HEK293 (cell line): ENCODE measurements at regions not wholly inside any gene's neighbourhood (a gene's known extent, or its start where the extent isn't known, plus 50 kb on each side); places are given as distances from the start of the nearest gene placed in this dataset.

ENCODE experiments used
- CTCF ChIP-seq: fragments of 450-650 bp; formaldehyde crosslinking; IDR thresholded peaks from 2 replicates; pipeline ENCODE4 v1.5.1; 2016; ENCODE audit warnings: missing biosample characterization, missing genetic modification characterization
- REST ChIP-seq: fragments of 450-650 bp; formaldehyde crosslinking; IDR thresholded peaks from 2 replicates; pipeline ENCODE4 v1.5.1; 2016; ENCODE audit warnings: missing biosample characterization, missing genetic modification characterization
- TRIM28 ChIP-seq: IDR thresholded peaks from 2 replicates; pipeline ENCODE4 v1.6.1; 2011; ENCODE audit warnings: low read length, control low read depth, borderline replicate concordance
- ZBTB6 ChIP-seq: fragments of 450-650 bp; formaldehyde crosslinking; IDR thresholded peaks from 2 replicates; pipeline ENCODE4 v1.5.1; 2017; ENCODE audit warnings: missing biosample characterization, missing genetic modification characterization
- ZNF121 ChIP-seq: fragments of 450-650 bp; formaldehyde crosslinking; IDR thresholded peaks from 2 replicates; pipeline ENCODE4 v1.5.1; 2016; ENCODE audit warnings: missing biosample characterization, missing genetic modification characterization
- ZNF138 ChIP-seq: fragments of 450-650 bp; formaldehyde crosslinking; IDR thresholded peaks from 2 replicates; pipeline ENCODE4 v1.5.1; 2016; ENCODE audit warnings: missing biosample characterization, missing genetic modification characterization, borderline replicate concordance
- ZNF274 ChIP-seq, 2 experiments: fragments of 200-500 bp in 1 of 2; fragments of 450-650 bp in 1 of 2; sonication (Bioruptor generic) in 1 of 2; formaldehyde crosslinking in 1 of 2; IDR thresholded peaks; 2 replicates each; pipeline versions ENCODE4 v1.5.1 to v1.6.1; 2014 to 2016; ENCODE audit warnings: borderline replicate concordance in 1 of 2, inconsistent platforms in 1 of 2, low read length in 1 of 2, missing biosample characterization in 1 of 2, missing genetic modification characterization in 1 of 2
- ZNF311 ChIP-seq: fragments of 450-650 bp; formaldehyde crosslinking; IDR thresholded peaks from 2 replicates; pipeline ENCODE4 v1.5.1; 2017; ENCODE audit warnings: missing biosample characterization, missing genetic modification characterization, borderline replicate concordance
- ZNF404 ChIP-seq: fragments of 450-650 bp; formaldehyde crosslinking; IDR thresholded peaks from 2 replicates; pipeline ENCODE4 v1.5.1; 2017; ENCODE audit warnings: missing biosample characterization, missing genetic modification characterization
- ZNF416 ChIP-seq: fragments of 450-650 bp; formaldehyde crosslinking; IDR thresholded peaks from 2 replicates; pipeline ENCODE4 v1.5.1; 2016; ENCODE audit warnings: missing biosample characterization, missing genetic modification characterization
- ZNF560 ChIP-seq: fragments of 450-650 bp; formaldehyde crosslinking; IDR thresholded peaks from 2 replicates; pipeline ENCODE4 v1.5.1; 2017; ENCODE audit warnings: missing biosample characterization, missing genetic modification characterization, borderline replicate concordance
- ZNF600 ChIP-seq: fragments of 450-650 bp; formaldehyde crosslinking; IDR thresholded peaks from 2 replicates; pipeline ENCODE4 v1.5.1; 2016; ENCODE audit warnings: missing biosample characterization, missing genetic modification characterization
- ZNF792 ChIP-seq: fragments of 450-650 bp; formaldehyde crosslinking; IDR thresholded peaks from 2 replicates; pipeline ENCODE4 v1.5.1; 2016; ENCODE audit warnings: missing biosample characterization, missing genetic modification characterization

GRCh38 chr21:41670056-41670805, 96.6 kb downstream of the RIPK4 start:
- TF ChIP-seq CTCF (tag by site-specific recombination) (no peak), ZNF560 (tag by site-specific recombination) (no peak), ZNF404 (no peak), ZBTB6 (tag by site-specific recombination) (no peak), ZNF311 (no peak), ZNF416 (tag by site-specific recombination) (no peak), ZNF138 (tag by site-specific recombination) (no peak), ZNF600 (tag by site-specific recombination) (no peak), REST (tag by site-specific recombination) (no peak), ZNF274 (IDR thresholded peaks at IDR 0.05; ENCODE audit: low read length) (no peak), ZNF274 (tag by site-specific recombination; IDR thresholded peaks at IDR 0.05; ENCODE audit: borderline replicate concordance) (no peak), ZNF121 (tag by site-specific recombination) (no peak), TRIM28 (no peak), ZNF792 (no peak)
